Loucy (cell line): ENCODE measurements at regions not wholly inside any gene's neighbourhood (a gene's known extent, or its start where the extent isn't known, plus 50 kb on each side); places are given as distances from the start of the nearest gene placed in this dataset.

Experiments used
- H2AFZ ChIP-seq: fragments of 200-600 bp; sonication (generic); 2 replicates; pipeline ENCODE4 v1.6.0; 2016; ENCODE audit warnings: antibody characterized with exemption, mild to moderate bottlenecking, low read length, moderate library complexity
- H3F3A ChIP-seq: fragments of 200-600 bp; 2 replicates; pipeline ENCODE4 v1.6.0; 2016; ENCODE audit warnings: antibody characterized with exemption, low read depth, mild to moderate bottlenecking
- H3K27me3 ChIP-seq: fragments of 200-600 bp; sonication (generic); 2 replicates; pipeline ENCODE4 v1.6.1; 2014; ENCODE audit warnings: low read length, mild to moderate bottlenecking; ENCODE audit not compliant: insufficient read depth, poor library complexity, severe bottlenecking
- H3K36me3 ChIP-seq: fragments of 200-600 bp; sonication (generic); 2 replicates; pipeline ENCODE4 v1.6.1; 2016; ENCODE audit warnings: low read length; ENCODE audit not compliant: insufficient read depth
- H3K4me1 ChIP-seq: fragments of 200-600 bp; sonication (generic); 2 replicates; pipeline ENCODE4 v1.5.1; 2014; ENCODE audit warnings: low read length, mild to moderate bottlenecking; ENCODE audit not compliant: insufficient read depth, poor library complexity, severe bottlenecking
- H3K4me2 ChIP-seq: fragments of 200-600 bp; sonication (generic); 2 replicates; pipeline ENCODE4 v1.6.0; 2014; ENCODE audit warnings: antibody characterized with exemption, low read length, low read depth, mild to moderate bottlenecking; ENCODE audit not compliant: poor library complexity, severe bottlenecking
- H3K4me3 ChIP-seq: fragments of 200-600 bp; sonication (generic); 2 replicates; pipeline ENCODE4 v1.5.1; 2014; ENCODE audit warnings: low read length, mild to moderate bottlenecking, mixed read lengths; ENCODE audit not compliant: poor library complexity, severe bottlenecking
- H3K79me2 ChIP-seq: fragments of 200-600 bp; sonication (generic); 2 replicates; pipeline ENCODE4 v1.6.1; 2014; ENCODE audit warnings: low read length; ENCODE audit not compliant: insufficient read depth
- H3K9ac ChIP-seq: fragments of 200-600 bp; sonication (generic); 2 replicates; pipeline ENCODE4 v1.6.0; 2014; ENCODE audit warnings: mild to moderate bottlenecking, low read depth, low read length, moderate library complexity; ENCODE audit not compliant: poor library complexity, severe bottlenecking
- H3K9me2 ChIP-seq: fragments of 200-600 bp; sonication (generic); replicated peaks from 2 replicates; pipeline ENCODE4 v1.6.1; 2016; ENCODE audit warnings: low read depth, low read length, mixed read lengths
- H3K9me3 ChIP-seq: fragments of 200-600 bp; sonication (generic); 2 replicates; pipeline ENCODE4 v1.6.1; 2014; ENCODE audit warnings: mild to moderate bottlenecking, antibody characterized with exemption, low read length, low read depth; ENCODE audit not compliant: insufficient read depth
- H4K20me1 ChIP-seq: fragments of 200-600 bp; sonication (generic); 2 replicates; pipeline ENCODE4 v1.6.0; 2014; ENCODE audit warnings: antibody characterized with exemption, low read length, mild to moderate bottlenecking; ENCODE audit not compliant: insufficient read depth, poor library complexity, severe bottlenecking
- CTCF ChIP-seq: fragments of 200-600 bp; sonication (generic); conservative IDR thresholded peaks from 2 replicates; pipeline ENCODE4 v1.5.1; 2014; ENCODE audit warnings: mild to moderate bottlenecking, antibody characterized with exemption, low read length
- EZH2phosphoT487 ChIP-seq: fragments of 200-600 bp; IDR thresholded peaks from 2 replicates; pipeline ENCODE4 v1.6.1; 2018; ENCODE audit warnings: antibody characterized with exemption, mild to moderate bottlenecking, moderate library complexity, borderline replicate concordance

GRCh38 chr6:102793752-102794151 lies 1400.2 kb downstream of the GRIK2 start:
- Histone ChIP-seq H3K4me2 (no peak overlapping the region), H2AFZ (no peak overlapping the region), H3K4me1 (no peaks in the 10 kb centered on the region), H3K79me2 (no peaks in the 10 kb centered on the region), H3K9me3 (no peaks in the 10 kb centered on the region), H3K36me3 (no peaks in the 10 kb centered on the region), H3K9ac (no peak overlapping the region), H3K4me3 (no peak overlapping the region), H3K9me2 (no peaks in the 10 kb centered on the region), H3F3A (no peaks in the 10 kb centered on the region), H4K20me1 (no peaks in the 10 kb centered on the region), H3K27me3 (no peaks in the 10 kb centered on the region)
- TF ChIP-seq EZH2phosphoT487 (no peak), CTCF (no peak)

GRCh38 chr6:102774326-102774725 lies 1380.8 kb downstream of the GRIK2 start:
- H3K79me2 ChIP-seq: no peaks in the 10 kb centered on the region
- TF ChIP-seq EZH2phosphoT487 (no peak), CTCF (no peak)
- no peak overlapping the region for H3K4me2 ChIP-seq
- H3K4me1 ChIP-seq: no peaks in the 10 kb centered on the region
- no peak overlapping the region for H3K9ac ChIP-seq
- no peaks in the 10 kb centered on the region for H3K27me3 ChIP-seq
- H3F3A ChIP-seq: no peaks in the 10 kb centered on the region
- no peaks in the 10 kb centered on the region for H4K20me1 ChIP-seq
- H2AFZ ChIP-seq: no peak overlapping the region
- H3K36me3 ChIP-seq: no peaks in the 10 kb centered on the region
- no peaks in the 10 kb centered on the region for H3K9me2 ChIP-seq
- H3K9me3 ChIP-seq: no peaks in the 10 kb centered on the region
- H3K4me3 ChIP-seq: no peak overlapping the region

- Histone ChIP-seq H3K36me3 (no peaks in the 10 kb centered on the region), H3K9ac (no peak overlapping the region)
Observed at GRCh38 chr6:102773636-102774035, 1380.1 kb downstream of the GRIK2 start.

More at GRCh38 chr6:102773636-102774035, 1380.1 kb downstream of the GRIK2 start:
- Histone ChIP-seq H3K4me2 (no peak overlapping the region), H3K79me2 (no peaks in the 10 kb centered on the region), H3K9me2 (no peaks in the 10 kb centered on the region), H2AFZ (no peak overlapping the region), H3K4me3 (no peak overlapping the region), H3K4me1 (no peaks in the 10 kb centered on the region), H4K20me1 (no peaks in the 10 kb centered on the region), H3K27me3 (no peaks in the 10 kb centered on the region), H3K9me3 (no peaks in the 10 kb centered on the region), H3F3A (no peaks in the 10 kb centered on the region)
- no peak for TF ChIP-seq EZH2phosphoT487
- no peak for TF ChIP-seq CTCF
